ENCODE measurements at regions not wholly inside any gene's neighbourhood (a gene's known extent, or its start where the extent isn't known, plus 50 kb on each side); places are given as distances from the start of the nearest gene placed in this dataset.

DNA sequence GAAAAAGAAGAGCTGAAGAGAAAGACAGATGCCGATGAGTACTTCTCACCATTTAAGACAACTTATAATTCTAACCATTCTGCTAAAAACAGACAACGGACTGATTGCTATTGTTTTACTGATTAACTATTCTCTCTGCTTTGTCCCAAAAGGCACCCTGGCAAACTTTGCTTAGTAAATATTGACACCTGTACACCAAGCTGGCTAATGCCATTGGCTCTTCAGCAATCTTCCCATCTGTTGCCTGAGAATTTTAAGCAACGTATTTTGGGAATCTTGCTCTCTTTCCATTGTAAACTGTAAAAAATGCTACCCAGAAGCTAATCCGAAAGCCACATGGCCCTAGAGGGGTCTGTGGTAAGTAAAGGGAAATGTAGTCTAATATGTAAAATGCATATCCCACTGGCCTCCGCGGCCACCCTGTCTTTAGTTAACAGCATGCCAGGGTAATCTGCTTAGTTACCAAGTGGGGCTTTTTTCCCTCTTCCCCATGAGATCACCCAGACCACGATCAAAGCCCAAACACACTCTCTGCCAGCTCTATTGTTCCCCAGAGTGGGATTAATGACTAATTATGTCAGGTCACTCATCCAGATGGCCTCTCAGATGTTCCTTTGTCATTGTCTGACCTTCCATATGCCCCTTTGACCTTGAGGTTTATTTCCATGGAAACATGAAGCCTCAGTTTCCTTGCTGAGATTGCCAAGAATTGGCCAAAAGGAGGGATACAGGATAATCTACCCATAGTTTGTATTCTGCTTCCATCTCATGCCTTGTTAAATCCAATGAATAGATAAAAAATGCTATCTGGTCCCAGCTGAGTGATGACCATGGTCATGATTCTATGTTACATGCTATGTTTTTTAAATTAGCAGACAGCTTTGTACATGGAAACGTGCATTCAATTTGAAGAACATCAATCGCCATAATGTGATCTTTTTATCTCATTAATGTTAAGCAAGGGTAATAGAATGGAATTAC is 216.4 kb upstream of the MCHR2 start:
- TF ChIP-seq POLR2AphosphoS5 (IDR thresholded peaks at IDR 0.05; ENCODE audit: low read depth, low read length) (no peak), REST (IDR thresholded peaks at IDR 0.05; ENCODE audit: insufficient read depth in 1 of 2, low read depth in 2 of 2, low read length in 2 of 2) (no peak), TAF1 (IDR thresholded peaks at IDR 0.05; ENCODE audit: borderline replicate concordance, insufficient read depth, low read length) (no peak)
